Type B pancreatic cell (in vitro differentiated cells): ENCODE measurements at regions not wholly inside any gene's neighbourhood (a gene's known extent, or its start where the extent isn't known, plus 50 kb on each side); places are given as distances from the start of the nearest gene placed in this dataset.
"Not testable (repeated sequence)": the region's sequence is repeated elsewhere in the genome, so short reads cannot be mapped to it uniquely, and the experiment has no call there.

Experiments used
- DNase-seq: peaks from one replicate; pipeline ENCODE4 v3.0.0; 2021; ENCODE audit warnings: mixed read lengths; ENCODE audit not compliant: unreplicated experiment; ENCODE audit errors: extremely low spot score
- H3K27ac Mint-ChIP-seq: 2 replicates; pipeline ENCODE4 v1.8.0; 2021; ENCODE audit warnings: mild to moderate bottlenecking, mixed read lengths
- H3K27me3 Mint-ChIP-seq: 2 replicates; pipeline ENCODE4 v1.8.0; 2021; ENCODE audit warnings: mixed read lengths
- H3K36me3 Mint-ChIP-seq: 2 replicates; pipeline ENCODE4 v1.8.0; 2021; ENCODE audit warnings: mixed read lengths
- H3K4me1 Mint-ChIP-seq: one replicate; pipeline ENCODE4 v1.8.0; 2021; ENCODE audit warnings: mixed read lengths; ENCODE audit not compliant: unreplicated experiment
- H3K4me3 Mint-ChIP-seq: 2 replicates; pipeline ENCODE4 v1.8.0; 2021; ENCODE audit warnings: mild to moderate bottlenecking, mixed read lengths
- H3K9me3 Mint-ChIP-seq: 2 replicates; pipeline ENCODE4 v1.8.0; 2021; ENCODE audit warnings: mixed read lengths
- TF ChIP-seq, protein P1 (sequence below): fragments of 200-600 bp; sonication (generic); conservative IDR thresholded peaks from 2 replicates; pipeline ENCODE4 v1.5.0; 2021; ENCODE audit warnings: antibody characterized with exemption, mild to moderate bottlenecking

DNA sequence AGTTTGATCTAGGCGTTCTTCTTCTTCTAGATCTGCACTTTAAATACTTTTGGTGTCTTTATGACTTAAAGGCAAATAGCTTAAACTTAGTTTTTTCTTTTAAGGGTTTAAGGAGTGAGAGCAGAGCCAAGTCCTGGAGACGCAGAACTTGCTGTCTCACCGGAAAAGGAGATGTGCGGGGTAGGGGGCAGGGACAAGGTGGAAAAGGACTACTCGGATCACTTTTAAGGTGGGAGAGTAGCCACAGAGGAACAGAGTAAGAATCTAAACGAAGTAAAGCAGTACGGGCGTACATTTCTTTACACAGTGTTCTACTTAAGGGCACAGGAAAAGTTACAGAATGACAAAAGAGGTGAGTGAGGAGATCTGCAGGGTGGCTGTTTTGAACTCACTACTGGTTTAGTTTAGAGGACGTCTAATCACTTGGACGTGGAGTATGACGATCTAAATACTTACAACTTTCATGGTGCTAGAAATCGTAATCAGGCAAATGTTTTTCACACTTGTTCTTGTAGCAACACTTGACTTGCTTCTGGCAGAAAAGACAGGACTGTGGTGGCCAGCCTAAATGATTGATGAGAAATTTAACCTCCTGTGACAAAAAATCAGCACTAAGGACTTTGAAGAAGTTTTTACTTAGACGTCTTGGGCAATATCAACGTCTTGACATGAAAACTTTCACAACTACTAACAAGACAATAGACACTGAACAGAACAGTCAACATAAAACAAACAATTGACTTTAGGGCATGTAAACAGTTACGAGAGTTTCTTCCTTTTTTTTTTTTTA lies 127.0 kb downstream of the ART5 start:
- not testable (repeated sequence) for H3K36me3 Mint-ChIP-seq, H3K4me3 Mint-ChIP-seq, H3K27ac Mint-ChIP-seq, DNase-seq, H3K9me3 Mint-ChIP-seq
- Mint-ChIP-seq H3K4me1 (peaks cover 30% of the 10 kb centered on the region), H3K27me3 (peaks cover 11% of the 10 kb centered on the region)

DNA sequence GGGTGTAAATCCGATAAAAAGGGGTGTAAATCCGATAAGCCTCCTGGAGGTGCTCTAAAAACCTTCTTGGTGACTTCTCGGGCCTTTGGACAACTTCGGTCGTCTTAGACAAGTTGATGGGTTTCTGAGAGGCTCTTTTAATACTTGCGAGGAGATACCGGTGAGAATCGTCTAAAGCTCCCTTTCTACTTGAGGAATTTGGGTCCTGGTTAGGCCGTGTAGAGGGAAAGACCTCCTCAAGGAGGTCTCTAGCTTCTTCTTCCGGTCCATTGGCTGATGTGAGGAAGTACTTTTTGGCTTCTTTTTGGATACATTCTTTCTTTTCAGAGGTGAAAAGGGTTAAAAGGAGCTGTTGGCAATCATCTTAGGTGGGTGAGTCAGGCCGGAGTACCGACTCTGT lies 128.5 kb downstream of the ART5 start:
- not testable (repeated sequence) for H3K4me3 Mint-ChIP-seq, H3K9me3 Mint-ChIP-seq, DNase-seq, H3K27ac Mint-ChIP-seq, H3K36me3 Mint-ChIP-seq
- Mint-ChIP-seq H3K4me1 (peaks cover 30% of the 10 kb centered on the region), H3K27me3 (peaks cover 11% of the 10 kb centered on the region)

DNA sequence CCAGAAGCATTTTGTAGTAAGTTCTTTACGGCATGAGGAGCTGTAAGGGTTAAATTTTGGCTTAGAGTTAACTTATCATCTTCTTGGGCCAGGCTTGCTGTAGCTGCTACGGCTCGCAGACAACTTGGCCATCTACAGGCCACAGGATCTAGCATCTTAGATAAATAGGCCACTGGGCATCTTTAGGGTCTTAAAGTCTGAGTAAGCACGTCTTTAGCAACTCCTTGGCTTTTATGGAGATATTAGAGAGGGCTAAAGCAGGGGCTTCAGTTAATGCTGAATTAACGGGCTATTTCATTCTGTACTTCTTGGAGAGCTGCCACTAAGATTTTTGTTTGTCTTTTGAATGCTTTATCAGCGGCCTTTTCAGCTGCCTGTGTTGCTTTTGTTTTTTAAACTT lies 129.0 kb downstream of the ART5 start:
- peaks cover 30% of the 10 kb centered on the region for H3K4me1 Mint-ChIP-seq
- H3K27ac Mint-ChIP-seq: peak overlapping the region; percentile 75
- not testable (repeated sequence) for H3K4me3 Mint-ChIP-seq, H3K36me3 Mint-ChIP-seq, DNase-seq, H3K9me3 Mint-ChIP-seq
- H3K27me3 Mint-ChIP-seq: peaks cover 11% of the 10 kb centered on the region

DNA sequence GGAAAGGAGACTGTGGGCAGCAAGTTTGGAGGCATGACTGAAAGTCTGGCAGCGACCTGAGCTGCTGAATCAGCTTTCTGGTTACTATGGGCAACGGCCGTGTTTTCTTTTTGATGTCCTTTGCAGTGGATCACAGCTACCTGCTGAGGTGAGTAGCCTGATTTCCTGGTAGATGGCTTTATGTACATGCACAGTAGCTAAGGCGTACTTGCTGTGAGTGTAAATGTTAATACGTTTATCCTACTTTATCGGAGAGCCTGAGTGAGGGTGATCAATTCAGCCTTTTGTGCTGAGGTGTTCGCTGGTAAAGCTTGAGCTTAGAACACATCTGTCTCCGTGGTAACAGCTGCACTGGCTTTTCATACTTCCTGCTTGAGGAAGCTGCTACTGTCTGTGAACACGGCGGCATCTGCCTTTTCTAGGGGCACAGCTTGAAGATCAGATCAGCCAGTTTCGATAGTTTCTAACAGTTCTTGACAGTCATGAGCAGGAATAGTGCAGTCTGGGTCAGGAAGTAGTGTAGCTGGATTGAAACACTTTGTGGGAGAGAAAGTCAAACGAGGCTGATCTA lies 129.6 kb downstream of the ART5 start:
- Mint-ChIP-seq H3K4me1 (peaks cover 30% of the 10 kb centered on the region), H3K4me3 (peak overlapping the region; percentile 58), H3K27me3 (peaks cover 11% of the 10 kb centered on the region), H3K27ac (peak overlapping the region; percentile 75)
- not testable (repeated sequence) for DNase-seq, H3K9me3 Mint-ChIP-seq, H3K36me3 Mint-ChIP-seq

DNA sequence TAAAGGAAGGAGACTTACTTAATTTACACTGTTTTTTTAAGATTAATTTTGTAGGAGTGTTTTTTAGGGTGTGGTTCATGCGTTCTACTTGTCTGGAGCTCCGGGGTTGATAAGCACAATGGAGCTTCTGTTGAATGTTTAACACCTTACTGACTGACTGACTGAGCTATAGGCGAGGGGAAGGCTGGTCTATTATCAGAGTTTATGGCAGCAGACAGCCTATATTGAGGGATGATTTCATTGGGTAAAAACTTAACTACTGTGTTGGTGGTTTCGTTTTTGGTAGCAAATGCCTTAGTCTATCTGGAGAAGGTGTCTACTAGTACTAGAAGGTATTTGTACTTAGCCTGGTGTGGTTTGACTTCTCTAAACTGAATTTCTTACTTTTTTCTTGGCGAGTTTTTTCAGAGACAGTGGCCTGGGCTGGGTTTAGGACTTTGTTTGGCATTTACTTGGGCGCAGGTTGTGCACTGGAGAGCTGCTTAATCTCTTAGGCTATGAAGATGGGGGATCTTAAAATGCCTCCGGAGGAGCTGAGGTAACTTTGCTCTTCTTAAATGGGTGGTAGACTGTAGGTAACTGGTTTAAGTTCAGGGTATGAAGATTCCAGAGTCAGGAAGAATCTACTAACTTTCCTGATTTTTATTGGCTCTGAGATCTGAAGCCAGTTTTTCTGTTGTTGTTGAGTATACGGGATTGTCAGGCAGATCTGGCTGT lies 130.2 kb downstream of the ART5 start:
- not testable (repeated sequence) for H3K9me3 Mint-ChIP-seq, H3K36me3 Mint-ChIP-seq, DNase-seq
- peaks cover 11% of the 10 kb centered on the region for H3K27me3 Mint-ChIP-seq
- peak overlapping the region; percentile 75 for H3K27ac Mint-ChIP-seq
- H3K4me1 Mint-ChIP-seq: peaks cover 30% of the 10 kb centered on the region
- H3K4me3 Mint-ChIP-seq: peak overlapping the region; percentile 58

DNA sequence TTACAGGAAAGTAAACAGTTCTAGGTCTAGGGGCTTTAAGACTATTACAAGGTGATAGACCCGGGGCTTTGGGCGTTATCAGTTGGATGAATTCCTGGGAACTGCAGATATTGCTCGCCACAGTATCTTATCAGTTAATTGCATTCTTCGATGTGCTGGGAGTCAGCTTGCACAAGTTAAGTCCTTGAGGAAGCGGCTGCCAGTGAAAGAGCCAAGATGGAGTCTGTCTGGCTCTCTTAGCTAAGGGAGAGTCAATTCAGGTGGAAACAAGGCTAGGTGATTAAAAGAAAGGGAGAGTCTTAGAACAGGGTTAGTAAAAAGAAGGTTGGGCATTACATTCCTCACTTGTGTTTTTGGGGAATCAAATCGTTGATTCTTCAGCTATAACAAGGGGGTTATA lies 130.6 kb upstream of the ZNF195 start:
- DNase-seq, H3K9me3 Mint-ChIP-seq: not testable (repeated sequence)

GRCh38 chr11:3499198-3499597 lies 120.3 kb upstream of the ZNF195 start:
- not testable (repeated sequence) for H3K9me3 Mint-ChIP-seq, H3K36me3 Mint-ChIP-seq, H3K4me3 Mint-ChIP-seq, H3K4me1 Mint-ChIP-seq, H3K27me3 Mint-ChIP-seq, DNase-seq, H3K27ac Mint-ChIP-seq

More for the DNA sequence above, 130.6 kb upstream of the ZNF195 start:
- Mint-ChIP-seq H3K4me1 (peaks cover 25% of the 10 kb centered on the region), H3K27ac (peak overlapping the region; percentile 38)
- H3K36me3 Mint-ChIP-seq, H3K27me3 Mint-ChIP-seq, H3K4me3 Mint-ChIP-seq: not testable (repeated sequence)

DNA sequence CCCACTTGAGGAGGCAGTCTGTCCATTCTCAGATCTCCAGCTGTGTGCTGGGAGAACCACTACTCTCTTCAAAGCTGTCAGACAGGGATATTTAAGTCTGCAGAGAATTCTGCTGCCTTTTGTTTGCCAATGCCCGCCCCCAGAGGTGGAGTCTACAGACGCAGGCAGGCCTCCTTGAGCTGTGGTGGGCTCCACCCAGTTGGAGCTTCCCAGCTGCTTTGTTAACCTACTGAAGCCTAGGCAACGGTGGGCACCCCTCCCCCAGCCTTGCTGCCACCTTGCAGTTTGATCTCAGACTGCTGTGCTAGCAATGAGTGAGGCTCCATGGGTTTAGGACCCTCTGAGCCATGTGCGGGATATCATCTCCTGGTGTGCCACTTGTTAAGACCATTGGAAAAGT lies 119.4 kb upstream of the ZNF195 start:
- H3K9me3 Mint-ChIP-seq, H3K4me1 Mint-ChIP-seq, H3K27me3 Mint-ChIP-seq, H3K36me3 Mint-ChIP-seq, H3K4me3 Mint-ChIP-seq, H3K27ac Mint-ChIP-seq, DNase-seq: not testable (repeated sequence)

DNA sequence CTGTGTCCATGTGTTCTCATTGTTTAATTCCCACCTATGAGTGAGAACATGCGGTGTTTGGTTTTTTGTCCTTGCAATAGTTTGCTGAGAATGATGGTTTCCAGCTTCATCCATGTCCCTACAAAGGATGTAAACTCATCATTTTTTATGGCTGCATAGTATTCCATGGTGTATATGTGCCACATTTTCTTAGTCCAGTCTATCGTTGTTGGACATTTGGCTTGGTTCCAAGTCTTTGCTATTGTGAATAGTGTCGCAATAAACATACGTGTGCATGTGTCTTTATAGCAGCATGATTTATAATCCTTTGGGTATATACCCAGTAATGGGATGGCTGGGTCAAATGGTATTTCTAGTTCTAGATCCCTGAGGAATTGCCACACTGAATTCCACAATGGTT lies 114.2 kb upstream of the ZNF195 start:
- H3K36me3 Mint-ChIP-seq, H3K4me3 Mint-ChIP-seq, H3K9me3 Mint-ChIP-seq, H3K4me1 Mint-ChIP-seq, H3K27ac Mint-ChIP-seq, DNase-seq: not testable (repeated sequence)
- H3K27me3 Mint-ChIP-seq: peaks cover 15% of the 10 kb centered on the region

DNA sequence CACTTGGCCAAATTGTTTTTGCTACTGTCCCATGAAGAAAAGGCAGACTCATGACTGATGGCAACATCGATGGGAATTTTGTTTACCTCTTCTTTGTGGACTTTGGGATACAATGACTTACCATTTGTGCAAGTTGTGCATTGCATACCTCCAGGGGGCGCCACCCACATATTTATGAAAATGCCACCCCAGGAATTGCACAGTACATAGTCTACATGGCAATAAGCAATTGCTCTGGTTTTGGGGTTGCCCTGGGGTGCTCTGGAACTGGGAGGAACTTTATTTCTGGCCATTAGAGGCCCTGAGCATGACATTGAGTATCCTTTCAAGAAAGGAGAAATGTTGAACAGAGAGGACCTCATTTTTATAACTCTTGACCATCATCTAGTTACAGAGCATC lies 109.1 kb upstream of the ZNF195 start:
- not testable (repeated sequence) for H3K9me3 Mint-ChIP-seq, H3K36me3 Mint-ChIP-seq, H3K27ac Mint-ChIP-seq, DNase-seq, H3K4me1 Mint-ChIP-seq, H3K4me3 Mint-ChIP-seq
- TF ChIP-seq, protein P1, sequence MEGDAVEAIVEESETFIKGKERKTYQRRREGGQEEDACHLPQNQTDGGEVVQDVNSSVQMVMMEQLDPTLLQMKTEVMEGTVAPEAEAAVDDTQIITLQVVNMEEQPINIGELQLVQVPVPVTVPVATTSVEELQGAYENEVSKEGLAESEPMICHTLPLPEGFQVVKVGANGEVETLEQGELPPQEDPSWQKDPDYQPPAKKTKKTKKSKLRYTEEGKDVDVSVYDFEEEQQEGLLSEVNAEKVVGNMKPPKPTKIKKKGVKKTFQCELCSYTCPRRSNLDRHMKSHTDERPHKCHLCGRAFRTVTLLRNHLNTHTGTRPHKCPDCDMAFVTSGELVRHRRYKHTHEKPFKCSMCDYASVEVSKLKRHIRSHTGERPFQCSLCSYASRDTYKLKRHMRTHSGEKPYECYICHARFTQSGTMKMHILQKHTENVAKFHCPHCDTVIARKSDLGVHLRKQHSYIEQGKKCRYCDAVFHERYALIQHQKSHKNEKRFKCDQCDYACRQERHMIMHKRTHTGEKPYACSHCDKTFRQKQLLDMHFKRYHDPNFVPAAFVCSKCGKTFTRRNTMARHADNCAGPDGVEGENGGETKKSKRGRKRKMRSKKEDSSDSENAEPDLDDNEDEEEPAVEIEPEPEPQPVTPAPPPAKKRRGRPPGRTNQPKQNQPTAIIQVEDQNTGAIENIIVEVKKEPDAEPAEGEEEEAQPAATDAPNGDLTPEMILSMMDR: peak; percentile 30
- H3K27me3 Mint-ChIP-seq: peaks cover 17% of the 10 kb centered on the region

DNA sequence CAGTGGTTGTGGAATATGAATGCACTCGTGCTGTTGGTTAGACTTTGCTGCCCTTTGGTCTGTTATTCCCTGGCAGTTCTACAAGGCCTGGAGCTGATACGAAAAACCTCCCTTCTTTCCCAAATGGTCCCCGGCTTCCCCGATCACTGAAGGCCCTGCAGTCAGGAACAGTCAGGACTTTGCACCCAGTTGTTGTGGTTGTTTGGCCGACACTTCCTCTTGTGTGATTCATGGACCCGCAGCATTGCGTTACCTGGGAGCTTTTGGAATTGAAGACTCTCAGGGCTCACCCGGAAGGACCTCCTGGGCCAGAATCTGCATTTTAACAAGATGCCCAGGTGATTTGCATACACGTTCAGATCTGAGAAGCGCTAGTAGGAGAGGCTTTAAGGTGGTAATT lies 106.8 kb upstream of the ZNF195 start:
- not testable (repeated sequence) for H3K36me3 Mint-ChIP-seq, H3K4me3 Mint-ChIP-seq, H3K27ac Mint-ChIP-seq, H3K4me1 Mint-ChIP-seq, DNase-seq, H3K9me3 Mint-ChIP-seq
- H3K27me3 Mint-ChIP-seq: peaks cover 24% of the 10 kb centered on the region

DNA sequence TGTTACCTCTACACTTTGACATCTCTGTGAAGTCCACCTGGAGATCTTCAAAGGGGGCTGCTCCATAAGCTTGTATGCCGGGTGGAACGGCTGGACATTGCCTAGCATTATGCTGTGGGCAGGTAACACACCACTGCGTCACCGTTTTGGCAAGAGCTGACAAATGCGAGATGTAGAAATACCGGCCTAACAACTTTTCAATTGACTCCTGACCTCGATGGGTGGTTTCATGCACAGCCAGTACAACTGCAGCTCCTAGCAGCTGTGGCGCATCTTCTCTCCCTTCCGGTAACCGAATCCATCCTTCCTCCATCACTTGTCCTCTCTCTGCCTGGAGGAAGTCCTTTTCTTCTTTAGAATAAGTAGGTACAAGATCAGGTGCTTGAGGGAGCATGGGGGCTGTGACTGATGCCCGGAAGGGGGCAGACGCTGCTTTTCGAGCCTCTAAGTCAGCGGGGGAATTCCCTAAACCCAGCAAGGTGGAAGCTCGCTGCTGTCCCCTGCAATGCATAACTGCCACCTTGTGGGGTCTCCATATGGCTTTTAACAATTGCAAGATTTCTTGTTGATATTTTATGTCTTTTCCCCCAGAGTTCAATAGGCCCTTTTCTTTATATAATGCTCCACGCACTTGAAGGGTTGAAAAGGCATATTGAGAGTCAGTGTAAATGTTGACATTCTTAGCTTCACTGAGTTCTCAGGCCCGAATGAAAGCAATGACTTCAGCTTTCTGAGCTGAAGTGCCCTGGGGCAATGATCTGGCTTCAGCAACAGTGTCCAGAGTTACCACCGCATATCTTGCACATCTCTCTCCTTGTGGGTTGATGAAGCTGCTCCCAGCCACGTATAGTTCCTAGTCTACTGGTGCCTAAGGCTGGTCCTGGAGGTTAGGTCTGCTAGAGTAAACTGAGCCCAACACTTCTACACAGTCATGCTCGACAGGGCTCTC lies 98.3 kb upstream of the ZNF195 start:
- DNase-seq, H3K9me3 Mint-ChIP-seq, H3K36me3 Mint-ChIP-seq, H3K4me1 Mint-ChIP-seq: not testable (repeated sequence)
- H3K27me3 Mint-ChIP-seq: peaks cover 17% of the 10 kb centered on the region
- H3K27ac Mint-ChIP-seq: peak overlapping the region; percentile 94
- peak overlapping the region; percentile 80 for H3K4me3 Mint-ChIP-seq
